Smooth muscle cell (in vitro differentiated cells): ENCODE measurements at regions not wholly inside any gene's neighbourhood (a gene's known extent, or its start where the extent isn't known, plus 50 kb on each side); places are given as distances from the start of the nearest gene placed in this dataset.
A peak's percentile ranks its signal among the peaks of the same experiment; 100 is the strongest.

ENCODE experiments used
- DNase-seq: peaks from one replicate; lab custom pipeline; 2025; ENCODE audit not compliant: unreplicated experiment; lab: John Stamatoyannopoulos, UW
- H2AFZ ChIP-seq: fragments of 200-600 bp; sonication (generic); 2 replicates; pipeline ENCODE4 v1.6.0; 2016; ENCODE audit warnings: antibody characterized with exemption, low read depth, mild to moderate bottlenecking
- H3F3A ChIP-seq: fragments of 200-600 bp; sonication (generic); 2 replicates; pipeline ENCODE4 v1.6.0; 2017; ENCODE audit warnings: antibody characterized with exemption, low read depth
- H3K27ac ChIP-seq: fragments of 200-600 bp; sonication (generic); 2 replicates; pipeline ENCODE4 v1.5.1; 2016; ENCODE audit warnings: low read depth, mild to moderate bottlenecking
- H3K27me3 ChIP-seq: fragments of 200-600 bp; sonication (generic); 2 replicates; pipeline ENCODE4 v1.6.1; 2016; ENCODE audit warnings: low read depth, mild to moderate bottlenecking
- H3K36me3 ChIP-seq: fragments of 200-600 bp; sonication (generic); 2 replicates; pipeline ENCODE4 v1.5.1; 2016; ENCODE audit warnings: low read depth
- H3K4me1 ChIP-seq: fragments of 200-600 bp; sonication (generic); 2 replicates; pipeline ENCODE4 v1.5.1; 2016; ENCODE audit warnings: low read depth
- H3K4me2 ChIP-seq: fragments of 200-600 bp; sonication (generic); 2 replicates; pipeline ENCODE4 v1.6.0; 2016; ENCODE audit warnings: mild to moderate bottlenecking
- H3K4me3 ChIP-seq: fragments of 200-600 bp; sonication (generic); 2 replicates; pipeline ENCODE4 v1.5.1; 2016; ENCODE audit warnings: mild to moderate bottlenecking
- H3K79me2 ChIP-seq: fragments of 200-600 bp; sonication (generic); 2 replicates; pipeline ENCODE4 v1.6.0; 2016; ENCODE audit warnings: low read depth, mild to moderate bottlenecking
- H3K9ac ChIP-seq: fragments of 200-600 bp; sonication (generic); 2 replicates; pipeline ENCODE4 v1.6.0; 2016; ENCODE audit warnings: low read depth
- H3K9me3 ChIP-seq: fragments of 200-600 bp; sonication (generic); replicated peaks from 2 replicates; pipeline ENCODE4 v1.5.1; 2016; ENCODE audit warnings: low read depth
- H4K20me1 ChIP-seq: fragments of 200-600 bp; sonication (generic); 2 replicates; pipeline ENCODE4 v1.6.0; 2016; ENCODE audit warnings: low read depth
- WGBS: methylation state at CpG from one replicate; pipeline ENCODE4 v1.1.7; 2016; ENCODE audit warnings: low lambda C conversion rate; 5-methylcytosine and 5-hydroxymethylcytosine counted together
- TF ChIP-seq, protein P1 (sequence below): fragments of 200-600 bp; sonication (generic); IDR thresholded peaks from 2 replicates; pipeline ENCODE4 v1.5.1; 2017; ENCODE audit warnings: borderline replicate concordance, mild to moderate bottlenecking, antibody characterized with exemption; ENCODE audit not compliant: insufficient read depth, poor library complexity, severe bottlenecking

DNA sequence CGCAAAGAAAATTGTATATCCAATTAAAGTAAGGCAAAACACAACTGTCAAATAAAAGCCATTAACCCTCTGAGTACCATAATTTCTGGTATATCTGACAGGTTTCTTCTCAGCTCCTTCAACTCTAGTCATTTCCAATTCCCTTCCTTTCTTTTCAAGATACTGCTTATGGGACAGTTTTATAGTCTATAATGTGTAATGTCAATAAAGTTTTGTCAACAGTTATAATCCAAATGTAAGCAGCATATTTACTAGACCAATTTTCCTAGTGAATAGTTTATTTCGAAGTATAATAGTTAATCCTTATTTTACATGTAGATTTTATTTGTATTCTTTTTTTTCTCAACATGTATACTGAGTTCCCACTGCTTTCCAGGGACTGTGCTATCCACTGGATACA is 1081.8 kb downstream of the EPHA7 start:
- H4K20me1 ChIP-seq: no peaks in the 10 kb centered on the region
- no peaks in the 10 kb centered on the region for H3F3A ChIP-seq
- no peak overlapping the region for H3K4me3 ChIP-seq
- H3K4me2 ChIP-seq: no peak overlapping the region
- no peaks in the 10 kb centered on the region for H3K4me1 ChIP-seq
- H2AFZ ChIP-seq: peak overlapping the region; percentile 63
- TF ChIP-seq, protein P1, sequence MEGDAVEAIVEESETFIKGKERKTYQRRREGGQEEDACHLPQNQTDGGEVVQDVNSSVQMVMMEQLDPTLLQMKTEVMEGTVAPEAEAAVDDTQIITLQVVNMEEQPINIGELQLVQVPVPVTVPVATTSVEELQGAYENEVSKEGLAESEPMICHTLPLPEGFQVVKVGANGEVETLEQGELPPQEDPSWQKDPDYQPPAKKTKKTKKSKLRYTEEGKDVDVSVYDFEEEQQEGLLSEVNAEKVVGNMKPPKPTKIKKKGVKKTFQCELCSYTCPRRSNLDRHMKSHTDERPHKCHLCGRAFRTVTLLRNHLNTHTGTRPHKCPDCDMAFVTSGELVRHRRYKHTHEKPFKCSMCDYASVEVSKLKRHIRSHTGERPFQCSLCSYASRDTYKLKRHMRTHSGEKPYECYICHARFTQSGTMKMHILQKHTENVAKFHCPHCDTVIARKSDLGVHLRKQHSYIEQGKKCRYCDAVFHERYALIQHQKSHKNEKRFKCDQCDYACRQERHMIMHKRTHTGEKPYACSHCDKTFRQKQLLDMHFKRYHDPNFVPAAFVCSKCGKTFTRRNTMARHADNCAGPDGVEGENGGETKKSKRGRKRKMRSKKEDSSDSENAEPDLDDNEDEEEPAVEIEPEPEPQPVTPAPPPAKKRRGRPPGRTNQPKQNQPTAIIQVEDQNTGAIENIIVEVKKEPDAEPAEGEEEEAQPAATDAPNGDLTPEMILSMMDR: no peak
- no peak overlapping the region for H3K9ac ChIP-seq
- no peaks in the 10 kb centered on the region for H3K9me3 ChIP-seq
- no peak for DNase-seq
- no peak overlapping the region for H3K27ac ChIP-seq
- no peaks in the 10 kb centered on the region for H3K36me3 ChIP-seq
- H3K79me2 ChIP-seq: no peaks in the 10 kb centered on the region
- 55% methylated on average over 2 of the region's 2 CpGs for WGBS
- H3K27me3 ChIP-seq: no peaks in the 10 kb centered on the region

DNA sequence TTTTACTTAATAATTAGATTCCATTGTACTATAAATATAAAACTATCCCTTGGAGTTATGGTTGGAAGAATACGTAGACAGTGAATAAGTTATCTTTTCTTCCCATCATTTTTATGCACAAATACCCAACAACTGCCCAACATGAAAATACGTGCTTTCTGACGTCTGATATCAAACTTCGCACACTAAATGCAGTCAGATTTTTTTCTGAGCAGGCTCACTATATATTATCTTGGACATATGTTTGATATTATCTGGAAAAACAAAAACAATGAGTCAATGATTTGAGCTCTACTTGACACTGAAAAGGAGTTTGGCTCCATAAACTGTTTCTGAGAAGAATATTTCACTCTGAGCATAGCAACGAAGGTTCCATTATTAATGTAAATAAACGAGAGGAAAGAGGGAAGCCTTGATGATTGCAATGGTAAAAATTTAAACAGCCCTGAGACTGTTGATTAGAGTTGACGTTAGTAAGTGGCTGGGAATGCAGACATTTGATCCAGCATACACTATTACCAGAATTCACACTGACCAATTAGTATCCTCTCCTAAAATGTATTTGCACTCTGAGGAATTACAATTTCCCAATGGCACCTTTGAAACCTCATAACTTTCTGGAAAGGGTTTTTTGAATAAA is 1090.0 kb downstream of the EPHA7 start:
- 24% methylated on average over 7 of the region's 7 CpGs for WGBS
- no peaks in the 10 kb centered on the region for H3K36me3 ChIP-seq
- no peaks in the 10 kb centered on the region for H3K79me2 ChIP-seq
- H3K27me3 ChIP-seq: no peaks in the 10 kb centered on the region
- no peak for DNase-seq
- no peaks in the 10 kb centered on the region for H4K20me1 ChIP-seq
- peak overlapping the region; percentile 95 for H3K27ac ChIP-seq
- TF ChIP-seq, protein P1: no peak
- no peak overlapping the region for H3K4me3 ChIP-seq
- H3K4me1 ChIP-seq: peaks cover 14% of the 10 kb centered on the region
- H3K4me2 ChIP-seq: peak overlapping the region; percentile 68
- H2AFZ ChIP-seq: peak overlapping the region; percentile 77
- no peaks in the 10 kb centered on the region for H3F3A ChIP-seq
- H3K9ac ChIP-seq: peak overlapping the region; percentile 80
- no peaks in the 10 kb centered on the region for H3K9me3 ChIP-seq

DNA sequence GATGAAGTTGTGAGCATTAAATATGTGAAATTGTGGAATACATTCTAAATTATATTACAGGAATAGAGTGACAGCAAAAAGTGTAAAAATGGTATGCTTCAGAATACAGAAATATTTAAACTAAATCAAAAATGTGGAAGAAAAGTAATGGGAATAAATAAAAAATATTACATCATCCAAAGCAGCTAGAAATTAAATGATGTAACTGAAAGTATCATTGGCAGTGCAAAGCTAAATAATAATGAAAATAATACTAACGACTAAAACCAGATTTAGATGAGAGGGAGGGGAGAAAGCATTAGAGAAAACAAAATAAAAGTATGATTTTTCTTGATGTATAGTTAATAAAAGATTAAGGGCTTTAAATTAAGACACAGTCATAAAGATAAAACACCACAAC is 1104.0 kb downstream of the EPHA7 start:
- Histone ChIP-seq H2AFZ (no peak overlapping the region), H4K20me1 (no peaks in the 10 kb centered on the region), H3K4me2 (no peak overlapping the region), H3F3A (no peaks in the 10 kb centered on the region), H3K36me3 (no peaks in the 10 kb centered on the region), H3K4me3 (no peak overlapping the region), H3K4me1 (no peaks in the 10 kb centered on the region), H3K27me3 (no peaks in the 10 kb centered on the region), H3K9me3 (no peaks in the 10 kb centered on the region), H3K27ac (no peak overlapping the region), H3K9ac (no peak overlapping the region), H3K79me2 (no peaks in the 10 kb centered on the region)
- TF ChIP-seq, protein P1: no peak
- DNase-seq: no peak
- WGBS: 83% methylated on average over 1 of the region's 1 CpG

DNA sequence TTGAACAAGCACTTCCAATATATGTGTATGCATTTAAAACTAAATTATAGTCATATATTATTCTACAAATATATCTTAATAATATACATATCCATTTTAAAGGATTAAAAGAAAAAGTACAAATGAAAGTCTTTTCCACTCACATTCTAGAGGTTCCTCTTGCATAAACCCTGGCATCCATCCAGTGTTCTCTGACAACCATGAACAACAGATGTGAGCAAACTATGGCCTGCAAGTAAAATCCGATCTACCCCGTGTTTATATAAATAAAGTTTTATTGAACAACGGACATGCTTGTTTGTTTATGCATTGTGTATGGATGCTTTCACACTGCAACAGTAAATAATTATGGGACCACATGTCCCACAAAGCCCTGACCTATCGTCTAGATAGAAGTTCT is 1122.3 kb downstream of the EPHA7 start:
- Histone ChIP-seq H3K4me1 (no peaks in the 10 kb centered on the region), H3F3A (no peaks in the 10 kb centered on the region), H4K20me1 (no peaks in the 10 kb centered on the region), H3K4me3 (no peak overlapping the region), H3K27ac (no peak overlapping the region), H3K36me3 (no peaks in the 10 kb centered on the region), H3K27me3 (no peaks in the 10 kb centered on the region), H2AFZ (peak overlapping the region; percentile 83), H3K9ac (no peak overlapping the region), H3K79me2 (no peaks in the 10 kb centered on the region), H3K4me2 (no peak overlapping the region), H3K9me3 (no peaks in the 10 kb centered on the region)
- WGBS: 87% methylated on average over 4 of the region's 4 CpGs
- TF ChIP-seq, protein P1: no peak
- no peak for DNase-seq
